ENCODE measurements at regions not wholly inside any gene's neighbourhood (a gene's known extent, or its start where the extent isn't known, plus 50 kb on each side); places are given as distances from the start of the nearest gene placed in this dataset.
"Not testable (repeated sequence)": the region's sequence is repeated elsewhere in the genome, so short reads cannot be mapped to it uniquely, and the experiment has no call there.

DNA sequence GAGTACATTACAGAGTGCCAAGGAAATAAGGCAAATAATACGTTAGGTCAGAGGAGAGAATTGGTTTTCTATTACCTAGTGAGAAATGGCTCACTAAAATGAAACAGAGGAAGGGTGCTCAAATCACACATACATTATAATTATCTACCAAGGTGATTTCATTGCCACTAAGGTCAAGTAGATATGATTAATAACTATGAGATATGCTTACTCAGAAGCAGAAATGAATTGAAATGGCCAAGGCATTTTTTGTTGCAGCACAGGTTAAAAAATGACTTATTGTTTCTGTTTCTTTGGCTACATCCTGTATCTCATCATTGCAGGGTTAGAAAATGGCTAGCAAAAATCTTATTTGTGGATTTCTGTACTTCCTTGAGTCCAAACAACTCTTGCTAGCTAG, 154.5 kb upstream of the GORAB start:
- DNase-seq (ENCODE audit: low spot score), result no peak

DNA sequence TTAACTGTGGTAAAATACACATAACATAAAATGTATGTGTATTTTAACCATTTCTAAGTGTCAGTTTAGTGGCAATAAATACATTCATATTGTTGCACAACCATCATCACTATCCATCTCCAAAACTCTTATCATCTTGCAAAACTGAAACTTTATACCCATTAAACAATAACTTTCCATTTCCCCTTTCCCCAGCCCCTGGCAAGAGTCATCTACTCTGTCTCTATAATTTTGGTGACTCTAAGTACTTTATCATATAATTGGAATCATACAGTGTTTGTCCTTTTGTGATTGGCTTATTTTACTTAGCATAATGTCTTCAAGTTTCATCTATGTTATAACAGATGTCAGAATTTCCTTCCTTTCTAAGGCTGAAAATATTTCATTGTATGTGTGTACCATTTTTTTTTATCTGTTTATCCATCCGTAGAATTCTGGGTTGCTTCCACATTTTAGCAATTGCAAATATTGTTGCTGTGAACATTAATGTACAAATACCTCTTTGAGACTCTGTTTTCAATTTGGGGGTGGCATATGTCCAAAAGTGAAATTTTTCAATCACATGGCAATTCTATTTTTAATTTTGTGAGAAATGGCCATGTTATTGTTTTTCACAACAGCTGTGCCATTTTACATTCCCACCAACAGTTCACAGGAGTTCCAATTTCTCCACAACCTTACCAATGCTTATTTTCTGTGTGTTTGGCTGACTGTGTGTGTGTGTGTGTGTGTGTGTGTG, 153.9 kb upstream of the GORAB start:
- DNase-seq (ENCODE audit: low spot score), result no peak

DNA sequence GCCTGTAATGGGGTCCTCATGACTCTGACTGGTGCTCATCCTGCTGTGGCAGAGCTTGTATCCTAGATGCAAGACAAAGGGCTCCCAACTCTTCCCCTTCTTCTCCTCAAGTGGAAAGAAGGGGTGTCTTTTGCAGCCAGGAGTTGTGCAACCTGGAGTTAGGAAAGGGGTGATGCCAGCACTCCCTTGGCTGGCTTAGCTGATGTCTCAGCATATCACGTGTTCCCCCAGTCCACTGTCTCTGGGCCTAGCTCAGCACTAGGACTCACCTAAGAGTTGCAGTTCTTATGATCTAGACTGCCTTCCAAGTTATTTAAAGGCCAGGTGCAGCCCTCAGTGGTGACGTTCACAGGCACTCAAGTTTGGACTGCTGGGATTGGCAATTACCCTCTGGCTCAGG, 146.2 kb upstream of the GORAB start:
- no peak for DNase-seq (ENCODE audit: low spot score)

DNA sequence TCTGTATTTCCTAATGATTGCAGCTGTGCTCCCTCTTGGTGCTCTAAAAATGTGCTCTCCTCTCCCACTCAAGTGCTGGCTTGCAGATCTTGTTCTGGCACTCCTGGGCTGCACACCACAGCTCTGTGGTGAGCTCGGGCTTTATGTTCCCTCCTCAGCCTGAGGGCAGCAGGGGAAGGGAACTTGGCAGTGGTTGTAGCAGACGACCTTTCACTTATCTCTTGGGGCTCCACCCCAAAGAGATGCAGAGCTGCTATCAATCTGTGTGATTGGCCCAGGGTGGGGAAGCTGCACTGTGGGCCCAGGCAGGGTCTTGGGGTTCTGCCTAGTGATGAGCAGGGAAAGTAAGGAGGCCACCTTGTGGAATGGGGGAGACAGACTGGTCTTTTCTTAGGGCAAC, 143.5 kb upstream of the GORAB start:
- no peak for DNase-seq (ENCODE audit: low spot score)

DNA sequence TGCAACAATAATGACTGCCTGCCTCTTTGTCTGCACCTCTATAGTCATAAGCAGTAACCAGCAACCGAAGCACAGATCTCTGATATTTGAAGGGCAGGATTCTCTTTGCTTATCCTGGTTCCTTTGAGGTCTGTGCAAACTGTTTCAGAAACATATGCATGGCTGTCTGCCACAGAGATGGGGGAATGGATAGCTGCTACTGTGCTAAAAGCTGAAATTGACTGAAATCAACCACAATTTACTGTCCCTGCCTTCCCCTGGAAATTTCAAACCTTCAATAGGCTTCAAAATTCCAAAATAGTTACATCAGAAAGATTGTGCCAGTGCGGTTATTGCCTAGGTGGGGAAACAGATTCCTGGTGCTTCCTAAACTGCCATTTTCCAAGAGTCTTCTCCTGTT, 136.8 kb upstream of the GORAB start:
- no peak for DNase-seq (ENCODE audit: low spot score)

DNA sequence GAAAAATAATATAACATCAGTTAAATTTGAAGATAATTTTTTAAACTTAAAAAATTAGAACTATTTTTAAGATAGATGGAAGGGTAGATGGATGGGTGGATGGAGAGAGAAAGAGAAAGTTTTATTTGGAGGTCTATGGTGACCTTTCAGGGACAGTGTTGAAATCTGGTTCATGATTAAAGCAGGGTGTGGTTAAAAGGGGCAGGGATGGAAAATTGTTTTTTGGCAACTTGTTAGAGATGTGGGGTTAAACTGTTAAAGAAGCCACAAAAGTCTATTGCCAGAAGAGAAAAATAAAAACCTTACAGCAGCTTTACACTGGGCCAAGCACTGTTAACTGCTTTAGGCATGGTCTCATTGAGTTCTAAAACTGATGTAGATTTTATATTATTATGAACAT, 134.9 kb upstream of the GORAB start:
- no peak for DNase-seq (ENCODE audit: low spot score)

DNA sequence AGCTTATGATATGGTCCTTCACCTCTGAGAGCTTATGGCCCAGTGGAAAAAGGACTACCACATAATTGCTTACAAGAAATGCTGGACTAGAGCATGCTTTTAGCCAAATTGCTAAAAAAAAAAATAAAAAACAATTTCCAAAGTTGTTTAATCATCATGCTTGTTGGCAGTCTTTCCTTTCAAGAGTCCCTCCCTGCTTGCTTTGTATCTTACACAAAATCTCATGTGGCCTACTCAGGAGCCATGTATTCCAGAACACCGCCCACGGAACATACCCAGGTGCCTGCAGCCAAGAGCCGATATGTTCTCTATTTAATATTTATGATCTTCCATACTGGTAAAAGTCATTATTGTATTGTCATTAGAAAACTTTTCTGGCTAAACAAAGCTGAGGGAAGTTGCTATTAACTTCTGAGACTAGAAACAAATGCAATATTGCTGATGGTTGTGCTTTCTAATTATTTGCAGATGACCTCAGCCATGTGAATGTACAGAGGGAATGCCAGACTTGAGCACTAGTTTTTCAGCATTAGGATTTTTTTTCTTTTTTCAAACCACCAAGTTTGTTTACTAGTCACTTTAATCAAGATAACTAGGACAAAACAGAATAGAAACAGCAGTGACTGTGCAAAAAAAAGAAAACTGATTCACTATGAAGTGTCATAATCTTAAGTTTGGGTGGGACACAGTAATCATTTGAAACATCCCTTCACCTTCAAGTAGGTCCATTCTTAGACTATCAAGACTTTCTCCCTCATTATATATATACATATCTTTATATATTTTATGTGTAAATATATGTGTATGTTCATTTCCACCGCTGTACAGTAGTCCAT, 129.3 kb upstream of the GORAB start:
- DNase-seq (ENCODE audit: low spot score), result no peak

DNA sequence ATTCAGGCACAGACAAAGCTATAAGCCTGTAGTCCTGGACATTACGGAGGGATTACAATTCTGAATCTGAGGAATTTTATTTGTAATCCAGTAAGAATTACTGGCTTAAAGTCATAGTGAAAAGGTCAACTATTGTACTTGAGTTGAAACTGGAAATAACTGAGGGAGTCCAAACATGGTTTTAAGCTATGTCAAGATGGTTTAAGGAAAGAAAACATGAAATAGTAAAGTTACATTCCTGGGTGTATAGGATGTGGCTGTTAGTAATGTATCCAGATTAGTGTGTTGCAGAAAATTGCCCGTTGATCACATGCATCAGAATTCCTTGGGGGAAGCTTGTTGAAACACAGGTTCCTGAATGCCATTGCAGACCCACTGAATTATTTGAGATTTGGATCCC, 124.8 kb upstream of the GORAB start:
- DNase-seq (ENCODE audit: low spot score), result no peak

DNA sequence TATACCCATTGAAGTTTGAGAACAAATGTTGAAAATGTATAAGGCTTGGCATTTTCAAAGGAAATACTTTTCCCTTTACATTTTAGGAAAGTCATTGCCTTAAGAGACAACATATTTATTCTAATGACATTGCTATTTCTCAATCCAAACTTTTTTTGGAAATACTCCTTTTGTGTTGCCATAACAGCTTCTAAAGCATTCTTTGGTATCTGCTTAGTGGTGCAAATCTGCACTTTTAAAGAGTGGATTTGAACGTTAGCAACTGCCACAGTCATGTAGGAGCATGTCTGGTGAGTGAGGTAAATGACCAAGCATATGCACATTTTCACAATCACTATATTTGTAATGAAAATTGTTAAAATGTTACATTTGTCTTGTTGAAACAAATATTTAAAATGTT, 124.4 kb upstream of the GORAB start:
- DNase-seq (ENCODE audit: low spot score), result no peak

DNA sequence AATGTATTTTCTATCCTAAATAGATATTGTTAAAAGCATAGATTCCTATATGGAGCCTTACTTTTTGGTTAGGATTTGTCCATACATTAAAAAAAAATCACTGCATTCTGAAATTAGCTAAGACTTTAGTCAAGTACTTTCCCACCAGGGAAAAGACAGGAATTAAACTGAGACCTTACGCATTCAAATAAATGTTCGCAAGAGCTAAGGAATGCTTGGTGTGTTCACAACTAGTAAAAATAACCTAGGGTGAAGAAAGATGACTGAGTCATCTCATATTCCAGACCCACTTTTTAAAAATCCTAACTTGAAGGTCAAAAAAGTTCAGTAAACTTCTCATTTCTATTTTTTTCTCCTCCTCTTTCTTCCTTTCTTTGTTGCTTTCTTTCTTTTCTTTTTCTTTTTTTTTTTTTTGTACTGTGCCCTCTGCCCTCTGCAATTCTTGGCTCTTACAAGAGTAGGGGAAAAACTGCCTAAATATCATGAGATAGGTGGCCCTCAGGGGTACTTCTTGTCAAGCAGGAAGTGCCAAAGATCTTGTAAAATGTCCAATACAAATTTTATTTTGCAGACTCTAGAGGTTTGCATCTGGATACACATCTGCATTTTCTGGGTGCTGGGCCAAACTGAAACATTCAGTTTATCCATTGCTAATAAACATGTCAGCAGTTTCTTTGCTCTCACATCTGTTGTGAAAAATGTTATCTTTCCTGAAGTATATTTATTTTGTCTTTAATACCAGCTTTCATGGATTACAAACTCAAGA, 121.4 kb upstream of the GORAB start:
- no peak for DNase-seq (ENCODE audit: low spot score)

DNA sequence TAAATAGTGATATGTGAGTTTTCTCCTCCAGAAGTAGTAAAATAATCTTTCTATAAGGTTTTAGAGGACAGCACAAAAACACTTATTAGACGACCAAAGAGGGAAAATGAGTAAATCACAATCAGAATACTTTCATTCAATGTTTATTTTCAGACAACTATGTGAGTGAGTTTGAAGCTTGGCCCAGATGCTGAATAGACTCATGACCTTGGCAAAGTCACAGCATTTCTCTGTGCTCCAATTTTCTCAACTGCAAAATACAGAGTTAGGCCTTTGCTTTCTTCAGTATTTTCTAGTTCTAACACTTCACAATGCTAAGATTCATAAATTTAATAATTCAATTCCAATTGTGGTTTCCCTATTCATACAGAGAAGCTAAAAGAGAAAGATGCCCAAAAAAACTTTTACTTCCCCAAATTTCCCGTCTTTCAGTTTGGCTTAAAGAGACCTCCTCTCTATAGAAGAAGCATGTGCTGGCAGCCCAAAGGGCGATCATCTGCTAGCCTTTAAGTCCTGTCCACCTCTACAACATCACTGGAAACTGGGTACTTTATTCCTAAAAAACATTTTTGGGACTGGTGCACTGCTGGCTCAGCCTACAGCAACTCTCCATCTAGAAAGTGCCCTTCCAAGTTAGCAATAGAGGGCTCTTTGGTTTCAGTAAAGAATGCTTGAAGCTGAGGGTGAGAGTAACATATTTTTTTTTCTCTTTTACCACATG, 116.8 kb upstream of the GORAB start:
- no peak for DNase-seq (ENCODE audit: low spot score)

DNA sequence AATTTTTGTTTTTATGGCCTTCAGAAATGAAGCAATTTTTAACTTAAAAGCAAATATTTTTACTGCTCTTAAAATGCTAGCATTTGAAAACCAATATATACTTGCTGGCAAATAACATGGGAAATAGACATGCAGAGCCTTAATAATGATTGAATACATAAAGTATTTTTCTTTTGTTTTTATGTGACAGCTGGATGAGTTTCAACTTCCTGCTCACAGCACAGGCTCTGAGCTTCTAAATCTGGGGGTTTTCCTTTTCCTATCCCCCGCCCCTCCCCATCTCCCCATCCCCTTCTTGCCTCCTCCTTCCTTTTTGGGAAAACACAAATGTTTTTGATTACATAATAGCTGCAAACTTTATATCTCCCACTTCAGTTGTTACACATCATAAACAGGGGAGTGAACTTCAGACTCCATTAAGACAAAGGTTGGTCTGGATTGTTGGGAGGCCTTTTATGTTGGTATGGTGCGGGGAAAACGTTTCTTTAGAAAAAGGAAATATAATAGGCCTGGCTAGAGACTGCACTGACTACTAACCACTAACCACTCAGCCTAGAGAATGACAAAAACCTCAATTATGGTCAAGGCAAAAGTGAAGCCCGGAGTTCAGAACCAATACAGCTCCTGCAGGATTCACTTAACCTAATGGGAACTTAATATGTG, 116.1 kb upstream of the GORAB start:
- DNase-seq (ENCODE audit: low spot score), result no peak

DNA sequence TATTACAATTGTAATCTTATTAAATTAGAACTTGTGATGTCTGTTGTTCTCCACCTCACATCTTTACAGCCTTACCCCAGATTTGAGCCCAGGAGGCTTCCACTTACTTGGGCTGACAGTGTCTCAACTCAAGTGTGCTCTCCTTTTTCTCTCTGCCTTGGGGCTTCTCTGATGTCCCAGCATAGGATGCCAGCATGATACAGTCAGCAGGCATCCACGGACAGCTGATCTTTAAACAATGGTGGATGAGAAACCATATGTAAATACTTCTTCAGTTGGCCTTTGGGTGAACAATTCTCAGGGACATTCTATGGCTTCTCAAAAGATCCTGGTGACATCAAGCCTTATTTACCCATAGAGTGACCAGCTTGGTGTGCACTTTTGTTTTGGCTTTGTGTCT, 107.6 kb upstream of the GORAB start:
- DNase-seq (ENCODE audit: low spot score), result no peak

DNA sequence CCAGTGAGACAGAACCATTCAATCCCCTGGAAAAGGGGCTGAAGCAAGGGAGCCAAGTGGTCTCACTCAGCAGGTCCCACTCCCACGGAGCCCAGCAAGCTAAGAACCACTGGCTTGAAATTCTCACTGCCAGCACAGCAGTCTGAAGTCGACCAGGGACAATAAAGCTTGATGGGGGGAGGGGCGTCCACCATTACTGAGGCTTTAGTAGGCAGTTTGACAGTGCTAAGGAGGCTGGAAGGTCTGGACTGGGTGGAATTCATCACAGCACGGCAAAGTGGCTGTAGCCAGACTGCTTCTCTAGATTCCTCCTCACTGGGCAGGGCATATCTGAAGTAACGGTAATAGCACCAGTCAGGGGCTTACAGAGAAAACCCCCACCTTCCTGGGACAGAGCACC, 105.4 kb upstream of the GORAB start:
- no peak for DNase-seq (ENCODE audit: low spot score)

DNA sequence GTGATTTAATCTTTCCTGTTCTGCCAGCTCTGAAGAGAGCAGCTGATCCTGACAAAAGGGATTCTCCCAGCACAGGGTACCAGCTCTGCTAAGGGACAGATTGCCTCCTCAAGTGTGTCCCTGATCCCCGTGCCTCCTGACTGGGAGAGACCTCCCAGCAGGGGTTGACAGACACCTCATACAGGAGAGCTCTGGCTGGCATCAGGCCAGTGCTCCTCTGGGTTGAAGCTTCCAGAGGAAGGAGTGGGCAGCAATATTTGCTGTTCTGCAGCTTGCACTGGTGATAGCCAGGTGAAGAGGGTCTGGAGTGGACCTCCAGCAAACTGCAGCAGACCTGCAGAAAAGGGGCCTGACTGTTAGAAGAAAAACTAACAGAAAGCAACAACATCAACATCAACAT, 105.0 kb upstream of the GORAB start:
- DNase-seq (ENCODE audit: low spot score), result not testable (repeated sequence)

DNA sequence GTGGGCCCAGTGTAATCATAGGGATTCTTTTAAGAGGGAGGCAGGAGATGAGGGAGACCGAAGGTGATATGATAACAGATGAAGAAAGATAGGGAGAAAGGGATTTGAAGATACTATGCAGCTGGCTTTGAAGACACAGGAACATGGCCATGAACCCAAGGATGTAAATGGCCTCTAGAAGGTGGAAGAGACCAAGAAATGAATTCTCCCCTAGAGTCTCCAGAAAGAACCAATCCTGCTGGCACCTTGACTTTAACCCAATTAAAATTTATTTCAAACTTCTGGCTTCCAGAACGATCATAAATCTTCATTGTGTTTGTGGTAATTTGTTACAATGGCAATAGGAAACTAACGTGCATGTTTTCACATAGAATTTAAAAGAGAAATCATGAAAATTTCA, 95.0 kb upstream of the GORAB start:
- no peak for DNase-seq (ENCODE audit: low spot score)

DNA sequence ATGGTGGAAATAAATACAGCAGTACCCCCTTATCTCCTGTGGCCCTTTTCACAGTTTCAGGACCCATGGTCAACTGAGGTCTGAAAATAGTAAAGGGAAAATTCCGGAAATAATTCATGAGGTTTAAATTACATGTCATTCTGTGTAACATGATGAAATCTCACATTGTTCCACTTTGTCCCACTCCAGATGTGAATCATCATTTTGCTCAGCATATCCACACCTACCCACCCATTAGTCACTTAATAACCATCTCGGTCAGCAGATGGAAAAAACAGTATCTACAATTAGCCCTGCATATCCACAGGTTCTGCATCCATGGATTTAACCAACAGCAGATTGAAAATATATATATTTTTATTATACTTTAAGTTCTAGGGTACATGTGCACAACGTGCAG, 86.9 kb upstream of the GORAB start:
- peak; percentile 6 for DNase-seq (ENCODE audit: low spot score)

DNA sequence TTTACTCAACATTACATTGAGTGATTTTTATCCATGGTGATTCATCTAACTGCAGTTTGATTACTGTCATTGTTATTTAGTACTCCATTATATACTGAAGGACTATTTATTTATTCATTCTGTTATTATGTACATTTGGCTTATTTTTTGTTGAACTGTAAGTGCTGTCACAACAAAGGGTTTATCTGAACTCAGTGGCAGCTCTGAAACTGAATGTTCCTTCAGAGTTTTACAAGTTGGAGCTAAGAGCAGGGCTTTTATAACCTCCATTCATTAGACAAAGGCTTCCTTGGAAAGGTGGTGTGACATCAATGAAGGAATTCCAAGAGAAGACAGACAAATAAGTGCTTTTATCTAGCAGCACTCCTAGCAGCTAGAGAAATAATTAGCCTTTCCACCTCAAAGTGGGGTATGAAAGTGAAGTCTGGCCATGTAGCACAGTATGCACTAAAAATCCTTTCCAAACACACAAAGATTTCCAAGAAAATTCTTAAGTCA, 83.3 kb upstream of the GORAB start:
- DNase-seq (ENCODE audit: low spot score), result no peak

DNA sequence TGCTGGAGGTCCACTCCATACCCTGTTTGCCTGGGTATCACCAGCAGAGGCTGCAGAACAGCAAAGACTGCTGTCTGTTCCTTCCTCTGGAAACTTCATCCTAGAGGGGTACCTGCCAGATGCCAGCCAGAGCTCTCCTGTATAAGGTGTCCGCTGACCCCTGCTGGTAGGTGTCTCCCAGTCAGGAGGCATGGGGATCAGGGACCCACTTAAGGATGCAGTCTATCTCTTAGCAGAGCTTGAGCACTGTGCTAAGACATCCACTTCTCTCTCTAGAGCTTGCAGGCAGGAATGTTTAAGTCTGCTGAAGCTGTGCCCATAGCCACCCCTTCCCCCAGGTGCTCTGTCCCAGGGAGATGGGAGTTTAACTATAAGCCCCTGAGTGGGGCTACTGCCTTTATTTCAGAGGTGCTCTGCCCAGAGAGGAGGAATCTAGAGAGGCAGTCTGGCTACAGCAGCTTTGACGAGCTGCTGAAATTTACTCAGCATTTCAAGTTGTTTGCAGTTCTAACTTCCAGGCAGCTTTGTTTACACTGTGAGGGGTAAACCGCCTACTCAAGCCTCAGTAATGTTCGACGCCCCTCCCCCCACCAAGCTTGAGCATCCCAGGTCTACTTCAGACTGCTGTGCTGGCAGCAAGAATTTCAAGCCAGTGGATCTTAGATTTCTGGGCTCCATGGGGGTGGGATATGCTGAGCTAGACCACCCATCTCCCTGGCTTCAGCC, 74.5 kb upstream of the GORAB start:
- DNase-seq (ENCODE audit: low spot score), result not testable (repeated sequence)

DNA sequence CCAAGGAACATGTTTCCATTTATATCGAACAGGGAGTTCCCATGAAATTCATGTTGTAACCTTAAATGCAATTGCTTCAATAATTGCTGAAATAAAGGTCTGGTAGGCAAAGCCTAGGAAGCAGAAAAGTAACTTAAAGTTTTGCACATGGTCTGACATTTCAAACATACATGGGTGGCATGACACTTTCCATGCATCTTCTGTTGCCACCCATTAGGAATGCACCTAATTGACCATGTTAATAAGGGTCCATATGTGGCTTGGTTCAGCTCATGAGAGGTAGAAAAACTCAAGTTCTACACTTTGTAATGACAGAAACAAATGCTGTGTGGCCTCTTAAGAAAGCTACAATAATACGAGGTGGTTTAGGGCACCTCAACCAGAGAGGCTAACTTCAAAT, 72.0 kb upstream of the GORAB start:
- DNase-seq (ENCODE audit: low spot score), result no peak
